OCI-LY7 (cell line): ENCODE measurements at regions not wholly inside any gene's neighbourhood (a gene's known extent, or its start where the extent isn't known, plus 50 kb on each side); places are given as distances from the start of the nearest gene placed in this dataset.
A peak's percentile ranks its signal among the peaks of the same experiment; 100 is the strongest.

Experiments used
- BruUV-seq: library from RNA; stranded (reverse); fragments of 400-500 nt; replicated peaks from 2 replicates; lab custom pipeline; 2021; lab: Mats Ljungman, UMichigan
- CTCF ChIA-PET: fragments of 300-600 bp; sonication (Branson Sonifier 250); formaldehyde crosslinking; loops from one replicate; lab custom pipeline; 2022; ENCODE audit warnings: antibody characterized with exemption; ENCODE audit not compliant: unreplicated experiment; lab: Charles Lee
- POLR2A ChIA-PET: fragments of 300-600 bp; sonication (Branson Sonifier 250); formaldehyde crosslinking; loops from one replicate; lab custom pipeline; 2022; ENCODE audit warnings: antibody characterized with exemption; lab: Charles Lee
- DNase-seq: peaks from one replicate; pipeline ENCODE4 v3.0.0-alpha.2; 2015; ENCODE audit warnings: low spot score
- H2AFZ ChIP-seq: fragments of 200-600 bp; sonication (generic), shearing (Covaris generic); 2 replicates; pipeline ENCODE4 v1.6.1; 2014; ENCODE audit warnings: mild to moderate bottlenecking, antibody characterized with exemption, low read length, moderate library complexity
- H3K27ac ChIP-seq: fragments of 200-600 bp; sonication (generic); 2 replicates; pipeline ENCODE4 v1.5.1; 2014; ENCODE audit warnings: mixed run types, low read depth, mild to moderate bottlenecking, moderate library complexity, low read length, inconsistent platforms; ENCODE audit not compliant: poor library complexity, severe bottlenecking
- H3K36me3 ChIP-seq: fragments of 200-600 bp; sonication (generic); 2 replicates; pipeline ENCODE4 v1.6.1; 2014; ENCODE audit warnings: mild to moderate bottlenecking, antibody characterized with exemption, low read length, moderate library complexity, mixed read lengths; ENCODE audit not compliant: insufficient read depth
- H3K4me1 ChIP-seq: fragments of 200-600 bp; sonication (generic); 2 replicates; pipeline ENCODE4 v1.5.1; 2014; ENCODE audit warnings: mild to moderate bottlenecking, low read length; ENCODE audit not compliant: insufficient read depth, poor library complexity, severe bottlenecking
- H3K4me2 ChIP-seq: fragments of 200-600 bp; sonication (generic); 2 replicates; pipeline ENCODE4 v1.6.1; 2014; ENCODE audit warnings: mild to moderate bottlenecking, low read length
- H3K4me3 ChIP-seq: fragments of 200-600 bp; sonication (generic); 2 replicates; pipeline ENCODE4 v1.5.1; 2014; ENCODE audit warnings: mild to moderate bottlenecking, low read depth, low read length; ENCODE audit not compliant: poor library complexity, severe bottlenecking
- H3K79me2 ChIP-seq: fragments of 200-600 bp; sonication (generic); 2 replicates; pipeline ENCODE4 v1.6.1; 2016; ENCODE audit warnings: low read depth, mild to moderate bottlenecking, low read length, moderate library complexity, mixed read lengths; ENCODE audit not compliant: insufficient read depth
- H3K9me2 ChIP-seq: fragments of 200-600 bp; sonication (generic); 2 replicates; pipeline ENCODE4 v1.6.1; 2016; ENCODE audit warnings: mild to moderate bottlenecking, low read length, mixed read lengths; ENCODE audit not compliant: insufficient read depth
- H3K9me3 ChIP-seq: fragments of 200-600 bp; sonication (generic); 2 replicates; pipeline ENCODE4 v1.6.1; 2014; ENCODE audit warnings: mild to moderate bottlenecking, mixed run types, low read length, mixed read lengths
- H4K20me1 ChIP-seq: fragments of 200-600 bp; sonication (generic); 2 replicates; pipeline ENCODE4 v1.6.1; 2014; ENCODE audit warnings: mild to moderate bottlenecking, antibody characterized with exemption, low read length, moderate library complexity, mixed read lengths; ENCODE audit not compliant: insufficient read depth
- CTCF ChIP-seq: fragments of 200-600 bp; sonication (generic); conservative IDR thresholded peaks from 2 replicates; pipeline ENCODE4 v1.5.1; 2014; ENCODE audit warnings: mild to moderate bottlenecking, antibody characterized with exemption, low read length, moderate library complexity, mixed read lengths
- EZH2phosphoT487 ChIP-seq: fragments of 200-600 bp; sonication (generic); IDR thresholded peaks from 2 replicates; pipeline ENCODE4 v1.6.1; 2018; ENCODE audit warnings: low read depth, borderline replicate concordance, mild to moderate bottlenecking, mixed run types, antibody characterized with exemption, low read length, moderate library complexity, mixed read lengths
- intact Hi-C: fragments of 100-400 bp; cut with micrococcal nuclease; formaldehyde crosslinking; loops from one replicate; pipeline ENCODE4 v1.10.0; 2022; ENCODE audit not compliant: unreplicated experiment

GRCh38 chr10:53223851-53224250 is 451.3 kb upstream of the MBL2 start:
- DNase-seq: no peak
- ChIA-PET POLR2A (interaction anchor here (0.9 to 1.6 kb wide), 2 partner anchors 9 to 39 kb away, joined by 3 read pairs; no protein-coding TSS in a partner anchor), CTCF (interaction anchor here (0.7 kb wide), 1 partner anchor 141 kb away, joined by 3 read pairs; no protein-coding TSS in a partner anchor)
- Histone ChIP-seq H3K4me1 (no peaks in the 10 kb centered on the region), H4K20me1 (no peaks in the 10 kb centered on the region), H3K4me2 (no peak overlapping the region), H3K9me2 (no peaks in the 10 kb centered on the region), H3K79me2 (no peaks in the 10 kb centered on the region), H3K36me3 (no peaks in the 10 kb centered on the region), H2AFZ (no peak overlapping the region), H3K27ac (no peak overlapping the region), H3K9me3 (no peaks in the 10 kb centered on the region), H3K4me3 (no peak overlapping the region)
- no peak for TF ChIP-seq CTCF
- no peak for TF ChIP-seq EZH2phosphoT487
- no TSS peak for BruUV-seq
- intact Hi-C loops: no loop called here

GRCh38 chr10:53222806-53223205 is 450.2 kb upstream of the MBL2 start:
- Histone ChIP-seq H3K79me2 (no peaks in the 10 kb centered on the region), H3K4me2 (no peak overlapping the region), H3K9me3 (no peaks in the 10 kb centered on the region), H3K27ac (no peak overlapping the region), H3K4me3 (no peak overlapping the region), H3K9me2 (no peaks in the 10 kb centered on the region), H3K36me3 (no peaks in the 10 kb centered on the region), H2AFZ (no peak overlapping the region), H4K20me1 (no peaks in the 10 kb centered on the region), H3K4me1 (no peaks in the 10 kb centered on the region)
- intact Hi-C loops: no loop called here
- no peak for TF ChIP-seq CTCF
- TF ChIP-seq EZH2phosphoT487: no peak
- POLR2A ChIA-PET: no interaction called here
- DNase-seq: no peak
- CTCF ChIA-PET: interaction anchor here (0.7 kb wide), 2 partner anchors 72 to 140 kb away, joined by 3 to 4 read pairs; no protein-coding TSS in a partner anchor
- no TSS peak for BruUV-seq

DNA sequence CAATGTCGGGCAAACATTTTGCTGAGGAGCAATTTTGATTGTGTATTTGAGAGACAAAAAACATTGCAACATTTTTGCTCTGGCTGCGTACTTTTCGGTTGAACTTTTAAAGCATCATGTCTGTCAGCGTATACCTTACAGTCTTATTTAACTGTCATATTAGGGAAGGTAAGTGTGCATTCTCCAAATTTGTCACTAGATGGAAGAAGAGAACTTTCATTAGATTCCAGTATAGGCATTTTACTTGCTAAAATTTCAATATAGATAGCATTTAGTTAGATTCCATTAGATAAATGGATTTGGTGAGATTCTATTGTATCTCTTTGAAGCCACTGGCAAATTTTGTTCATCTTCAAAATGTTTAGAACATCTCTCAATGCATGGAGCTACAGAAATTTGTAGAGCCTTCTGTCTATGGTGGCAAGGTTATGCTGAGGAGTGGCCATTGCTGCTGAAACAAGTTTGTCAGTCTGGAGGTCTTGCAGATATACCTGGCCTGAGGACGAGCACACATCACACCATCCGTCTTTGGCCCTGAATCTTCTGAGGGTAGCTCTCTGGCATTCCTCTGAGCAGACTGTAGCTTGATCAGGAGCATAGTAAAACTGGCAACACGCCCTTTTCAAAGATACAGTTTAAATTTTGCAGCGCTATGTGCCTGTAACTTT is 437.5 kb upstream of the MBL2 start:
- Histone ChIP-seq H2AFZ (no peak overlapping the region), H3K4me1 (no peaks in the 10 kb centered on the region), H3K4me2 (no peak overlapping the region), H3K9me2 (no peaks in the 10 kb centered on the region), H4K20me1 (no peaks in the 10 kb centered on the region), H3K79me2 (no peaks in the 10 kb centered on the region), H3K9me3 (no peaks in the 10 kb centered on the region), H3K27ac (no peak overlapping the region), H3K36me3 (no peaks in the 10 kb centered on the region), H3K4me3 (no peak overlapping the region)
- no TSS peak for BruUV-seq
- DNase-seq: peak; percentile 8
- POLR2A ChIA-PET: interaction anchor here (1.4 kb wide), 1 partner anchor 9 kb away, joined by 3 read pairs; no protein-coding TSS in a partner anchor
- TF ChIP-seq CTCF (peak; percentile 56), EZH2phosphoT487 (no peak)
- CTCF ChIA-PET: no interaction called here
- intact Hi-C loops: no loop called here
